NCI-H1092 treated with DMSO at 0.1 percent for 48 hours (cell line): ENCODE measurements at regions not wholly inside any gene's neighbourhood (a gene's known extent, or its start where the extent isn't known, plus 50 kb on each side); places are given as distances from the start of the nearest gene placed in this dataset.
"Not testable (repeated sequence)": the region's sequence is repeated elsewhere in the genome, so short reads cannot be mapped to it uniquely, and the experiment has no call there.

Experiments used
- DNase-seq: peaks from one replicate; lab custom pipeline; 2025; lab: John Stamatoyannopoulos, UW

- no peak for DNase-seq
Observed at GRCh38 chr2:128613876-128614275, 295.2 kb upstream of the HS6ST1 start.

GRCh38 chr2:128614907-128615306 lies 296.2 kb upstream of the HS6ST1 start:
- not testable (repeated sequence) for DNase-seq

GRCh38 chr2:128615571-128615970 lies 296.9 kb upstream of the HS6ST1 start:
- no peak for DNase-seq

- no peak for DNase-seq
Observed at GRCh38 chr2:128617029-128617590, 298.4 kb upstream of the HS6ST1 start.

GRCh38 chr2:128617661-128618060 lies 299.0 kb upstream of the HS6ST1 start:
- DNase-seq: no peak

GRCh38 chr2:128618642-128619041 lies 300.0 kb upstream of the HS6ST1 start:
- DNase-seq: no peak

- DNase-seq: no peak
Observed at GRCh38 chr2:128619471-128620325, 301.0 kb upstream of the HS6ST1 start.

- DNase-seq: no peak
Observed at GRCh38 chr2:128621074-128621473, 302.4 kb upstream of the HS6ST1 start.

GRCh38 chr2:128622371-128622770 lies 303.7 kb upstream of the HS6ST1 start:
- DNase-seq: no peak

GRCh38 chr2:128622955-128623620 lies 304.4 kb upstream of the HS6ST1 start:
- no peak for DNase-seq

GRCh38 chr2:128623776-128624761 lies 305.4 kb upstream of the HS6ST1 start:
- DNase-seq: no peak

- no peak for DNase-seq
Observed at GRCh38 chr2:128624956-128625355, 306.3 kb upstream of the HS6ST1 start.

GRCh38 chr2:128625421-128625820 lies 306.8 kb upstream of the HS6ST1 start:
- no peak for DNase-seq

GRCh38 chr2:128625963-128626759 lies 307.5 kb upstream of the HS6ST1 start:
- DNase-seq: no peak

- no peak for DNase-seq
Observed at GRCh38 chr2:128626760-128627511, 308.3 kb upstream of the HS6ST1 start.

- DNase-seq: no peak
Observed at GRCh38 chr2:128628206-128628605, 309.5 kb upstream of the HS6ST1 start.

- no peak for DNase-seq
Observed at GRCh38 chr2:128628996-128629395, 310.3 kb upstream of the HS6ST1 start.

GRCh38 chr2:128630974-128631697 lies 312.5 kb upstream of the HS6ST1 start:
- DNase-seq: no peak

- no peak for DNase-seq
Observed at GRCh38 chr2:128631698-128632500, 313.2 kb upstream of the HS6ST1 start.
